GM11168 (cell line): ENCODE measurements at regions not wholly inside any gene's neighbourhood (a gene's known extent, or its start where the extent isn't known, plus 50 kb on each side); places are given as distances from the start of the nearest gene placed in this dataset.

Source experiments
- in situ Hi-C: fragments of 300-500 bp; cut with MboI; formaldehyde crosslinking; loops from one replicate; pipeline ENCODE4 v1.12.0; 2022; ENCODE audit warnings: low sequenced_read_pairs; ENCODE audit not compliant: unreplicated experiment

GRCh38 chr20:24773168-24773567 is 175.9 kb upstream of the CST7 start:
- in situ Hi-C loops = no loop called here

- in situ Hi-C loops = no loop called here
Observed at GRCh38 chr20:24773751-24774201, 175.3 kb upstream of the CST7 start.

- in situ Hi-C loops = no loop called here
Observed at GRCh38 chr20:24775966-24776365, 173.1 kb upstream of the CST7 start.

GRCh38 chr20:24776755-24777271 is 172.3 kb upstream of the CST7 start:
- in situ Hi-C loops = no loop called here

- in situ Hi-C loops = no loop called here
Observed at GRCh38 chr20:24777746-24778145, 171.3 kb upstream of the CST7 start.

GRCh38 chr20:24778585-24779031 is 170.5 kb upstream of the CST7 start:
- in situ Hi-C loops = no loop called here

GRCh38 chr20:24779131-24779530 is 169.9 kb upstream of the CST7 start:
- in situ Hi-C loops = no loop called here

GRCh38 chr20:24779946-24780345 is 169.1 kb upstream of the CST7 start:
- in situ Hi-C loops = loop anchor here (5.0 kb wide), 1 partner anchor 137 kb away; no protein-coding TSS in a partner anchor

- in situ Hi-C loops = loop anchor here (5.0 kb wide), 1 partner anchor 136 kb away; no protein-coding TSS in a partner anchor
Observed at GRCh38 chr20:24780674-24781417, 168.2 kb upstream of the CST7 start.

- in situ Hi-C loops = loop anchor here (5.0 kb wide), 1 partner anchor 136 kb away; no protein-coding TSS in a partner anchor
Observed at GRCh38 chr20:24781418-24781980, 167.6 kb upstream of the CST7 start.

GRCh38 chr20:24782301-24782700 is 166.8 kb upstream of the CST7 start:
- in situ Hi-C loops = loop anchor here (5.0 kb wide), 1 partner anchor 135 kb away; no protein-coding TSS in a partner anchor

- in situ Hi-C loops = loop anchor here (5.0 kb wide), 1 partner anchor 134 kb away; no protein-coding TSS in a partner anchor
Observed at GRCh38 chr20:24782801-24783630, 166.1 kb upstream of the CST7 start.

GRCh38 chr20:24783631-24784492 is 165.2 kb upstream of the CST7 start:
- in situ Hi-C loops = loop anchor here (5.0 kb wide), 1 partner anchor 133 kb away; no protein-coding TSS in a partner anchor

- in situ Hi-C loops = loop anchor here (5.0 kb wide), 1 partner anchor 133 kb away; no protein-coding TSS in a partner anchor
Observed at GRCh38 chr20:24784607-24785006, 164.5 kb upstream of the CST7 start.

- in situ Hi-C loops = no loop called here
Observed at GRCh38 chr20:24785141-24786110, 163.6 kb upstream of the CST7 start.

- in situ Hi-C loops = no loop called here
Observed at GRCh38 chr20:24786111-24786495, 163.0 kb upstream of the CST7 start.

GRCh38 chr20:24786646-24787045 is 162.4 kb upstream of the CST7 start:
- in situ Hi-C loops = no loop called here

- in situ Hi-C loops = no loop called here
Observed at GRCh38 chr20:24787071-24787470, 162.0 kb upstream of the CST7 start.
